SK-N-SH treated with all-trans-retinoic acid at 6 μM for 48 hours (cell line): ENCODE measurements at regions not wholly inside any gene's neighbourhood (a gene's known extent, or its start where the extent isn't known, plus 50 kb on each side); places are given as distances from the start of the nearest gene placed in this dataset.

ENCODE experiments used
- ATAC-seq: fragments of 200-7000 bp; cut with Tn5 transposase; 3 replicates; pipeline ENCODE4 v1.9.1; 2020; ENCODE audit warnings: mild to moderate bottlenecking, moderate library complexity
- ARNTL ChIP-seq: fragments of 450-650 bp; formaldehyde crosslinking; IDR thresholded peaks from 2 replicates; pipeline ENCODE4 v1.5.0; 2020; ENCODE audit warnings: low read depth, mild to moderate bottlenecking, moderate library complexity, borderline replicate concordance
- CREB5 ChIP-seq: fragments of 250-450 bp; sonication (Bioruptor Pico); IDR thresholded peaks from 2 replicates; pipeline ENCODE4 v1.5.1; 2020; ENCODE audit warnings: low read depth, mild to moderate bottlenecking, moderate library complexity
- CSDC2 ChIP-seq: fragments of 250-450 bp; sonication (Bioruptor Pico); IDR thresholded peaks from 2 replicates; pipeline ENCODE4 v1.5.0; 2020; ENCODE audit warnings: mild to moderate bottlenecking, moderate library complexity
- CSRNP3 ChIP-seq: fragments of 250-450 bp; sonication (Bioruptor Pico); IDR thresholded peaks from 2 replicates; pipeline ENCODE4 v1.5.1; 2021; ENCODE audit warnings: mild to moderate bottlenecking, moderate library complexity
- ESRRG ChIP-seq: fragments of 250-450 bp; sonication (Bioruptor Pico); IDR thresholded peaks from 2 replicates; pipeline ENCODE4 v1.6.1; 2021; ENCODE audit warnings: mild to moderate bottlenecking
- GLIS3 ChIP-seq: fragments of 250-450 bp; sonication (Bioruptor Pico); IDR thresholded peaks from 2 replicates; pipeline ENCODE4 v1.5.0; 2020; ENCODE audit warnings: mild to moderate bottlenecking, moderate library complexity
- ISL1 ChIP-seq: fragments of 250-450 bp; sonication (Bioruptor Pico); IDR thresholded peaks from 2 replicates; pipeline ENCODE4 v2.1.2; 2022; ENCODE audit warnings: mild to moderate bottlenecking, moderate library complexity
- OSR1 ChIP-seq: fragments of 250-450 bp; sonication (Bioruptor Pico); IDR thresholded peaks from 2 replicates; pipeline ENCODE4 v1.8.0; 2022; ENCODE audit warnings: moderate library complexity, mild to moderate bottlenecking, inconsistent platforms
- PATZ1 ChIP-seq: fragments of 250-450 bp; sonication (Bioruptor Pico); IDR thresholded peaks from 2 replicates; pipeline ENCODE4 v1.8.0; 2020; ENCODE audit warnings: mild to moderate bottlenecking, moderate library complexity, borderline replicate concordance
- POU6F1 ChIP-seq: fragments of 250-450 bp; sonication (Bioruptor Pico); IDR thresholded peaks from 2 replicates; pipeline ENCODE4 v1.8.0; 2021; ENCODE audit warnings: low read depth, mild to moderate bottlenecking, moderate library complexity, borderline replicate concordance
- PPARA ChIP-seq: fragments of 250-450 bp; sonication (Bioruptor Pico); IDR thresholded peaks from 2 replicates; pipeline ENCODE4 v1.5.0; 2020; ENCODE audit warnings: mild to moderate bottlenecking, borderline replicate concordance
- RARB ChIP-seq: fragments of 250-450 bp; sonication (Bioruptor Pico); IDR thresholded peaks from 2 replicates; pipeline ENCODE4 v1.8.0; 2021; ENCODE audit warnings: mild to moderate bottlenecking, moderate library complexity
- SNAI2 ChIP-seq: fragments of 250-450 bp; sonication (Bioruptor Pico); IDR thresholded peaks from 2 replicates; pipeline ENCODE4 v1.5.0; 2020; ENCODE audit warnings: mild to moderate bottlenecking, moderate library complexity
- TCF4 ChIP-seq: fragments of 250-450 bp; sonication (Bioruptor Pico); IDR thresholded peaks from 2 replicates; pipeline ENCODE4 v1.8.0; 2021; ENCODE audit warnings: mild to moderate bottlenecking, moderate library complexity, borderline replicate concordance
- TOX ChIP-seq: fragments of 250-450 bp; sonication (Bioruptor Pico); IDR thresholded peaks from 2 replicates; pipeline ENCODE4 v1.8.0; 2021; ENCODE audit warnings: mild to moderate bottlenecking, moderate library complexity, borderline replicate concordance
- TSHZ2 ChIP-seq: fragments of 250-450 bp; sonication (Bioruptor Pico); IDR thresholded peaks from 2 replicates; pipeline ENCODE4 v1.5.0; 2020; ENCODE audit warnings: mild to moderate bottlenecking, moderate library complexity
- ZC3H10 ChIP-seq: fragments of 250-450 bp; sonication (Bioruptor Pico); IDR thresholded peaks from 2 replicates; pipeline ENCODE4 v1.5.1; 2021; ENCODE audit warnings: mild to moderate bottlenecking, moderate library complexity
- ZFP30 ChIP-seq: fragments of 450-650 bp; formaldehyde crosslinking; IDR thresholded peaks from 2 replicates; pipeline ENCODE4 v1.5.0; 2022; ENCODE audit warnings: mild to moderate bottlenecking, moderate library complexity
- ZNF565 ChIP-seq: fragments of 450-650 bp; formaldehyde crosslinking; conservative IDR thresholded peaks from 2 replicates; pipeline ENCODE4 v1.5.0; 2020; ENCODE audit warnings: low read depth, mild to moderate bottlenecking, moderate library complexity
- ZNF70 ChIP-seq: fragments of 450-650 bp; formaldehyde crosslinking; IDR thresholded peaks from 2 replicates; pipeline ENCODE4 v1.5.0; 2020; ENCODE audit warnings: mild to moderate bottlenecking, moderate library complexity
- ZNF8 ChIP-seq: fragments of 450-650 bp; formaldehyde crosslinking; IDR thresholded peaks from 2 replicates; pipeline ENCODE4 v1.5.0; 2020; ENCODE audit warnings: mild to moderate bottlenecking, moderate library complexity

GRCh38 chr18:71797554-71797953, 746.6 kb downstream of the CBLN2 start:
- no peak for TF ChIP-seq ARNTL (CRISPR knock-in tag)
- TF ChIP-seq OSR1 (CRISPR knock-in tag) = no peak
- no peak for TF ChIP-seq PATZ1 (CRISPR knock-in tag)
- no peak for TF ChIP-seq TSHZ2 (CRISPR knock-in tag)
- TF ChIP-seq GLIS3 (CRISPR knock-in tag) = no peak
- TF ChIP-seq ZNF8 (CRISPR knock-in tag) = no peak
- no peak for TF ChIP-seq ZNF70 (CRISPR knock-in tag)
- TF ChIP-seq TCF4 (CRISPR knock-in tag) = no peak
- ATAC-seq = no peak

GRCh38 chr18:71784777-71785176, 759.4 kb downstream of the CBLN2 start:
- TF ChIP-seq ZNF70 (CRISPR knock-in tag) (no peak), ZFP30 (no peak), OSR1 (CRISPR knock-in tag) (no peak), SNAI2 (CRISPR knock-in tag) (no peak), POU6F1 (CRISPR knock-in tag) (no peak), PPARA (CRISPR knock-in tag) (no peak), ZNF565 (no peak), PATZ1 (CRISPR knock-in tag) (no peak), ZC3H10 (CRISPR knock-in tag) (no peak)
- TF ChIP-seq, all 23 proteins: peak for 0
- ATAC-seq = peak; percentile 85

GRCh38 chr18:71760541-71760940, 783.6 kb downstream of the CBLN2 start:
- no peak for TF ChIP-seq CSDC2 (CRISPR knock-in tag)
- TF ChIP-seq TOX (CRISPR knock-in tag) = no peak
- TF ChIP-seq ZNF8 (CRISPR knock-in tag) = no peak
- TF ChIP-seq GLIS3 (CRISPR knock-in tag) = no peak
- no peak for TF ChIP-seq ZNF70 (CRISPR knock-in tag)
- TF ChIP-seq TCF4 (CRISPR knock-in tag) = no peak
- TF ChIP-seq OSR1 (CRISPR knock-in tag) = no peak
- TF ChIP-seq, all 23 proteins: peak for 0
- ATAC-seq = no peak

GRCh38 chr18:71754246-71754645, 789.9 kb downstream of the CBLN2 start:
- no peak for ATAC-seq
- no peak for TF ChIP-seq TSHZ2 (CRISPR knock-in tag)
- no peak for TF ChIP-seq ZNF8 (CRISPR knock-in tag)
- TF ChIP-seq CREB5 (CRISPR knock-in tag) = no peak
- TF ChIP-seq ESRRG (CRISPR knock-in tag) = no peak
- no peak for TF ChIP-seq ZNF565
- no peak for TF ChIP-seq CSDC2 (CRISPR knock-in tag)
- no peak for TF ChIP-seq CSRNP3 (CRISPR knock-in tag)
- no peak for TF ChIP-seq ARNTL (CRISPR knock-in tag)
- TF ChIP-seq ZC3H10 (CRISPR knock-in tag) = no peak
- TF ChIP-seq ISL1 = no peak
- no peak for TF ChIP-seq ZFP30
- no peak for TF ChIP-seq OSR1 (CRISPR knock-in tag)
- no peak for TF ChIP-seq PPARA (CRISPR knock-in tag)
- TF ChIP-seq SNAI2 (CRISPR knock-in tag) = no peak
- TF ChIP-seq ZNF70 (CRISPR knock-in tag) = no peak
- no peak for TF ChIP-seq RARB (CRISPR knock-in tag)
